ENCODE measurements at regions not wholly inside any gene's neighbourhood (a gene's known extent, or its start where the extent isn't known, plus 50 kb on each side); places are given as distances from the start of the nearest gene placed in this dataset.

- peak; percentile 69 for ATAC-seq
- TF ChIP-seq POU6F1 (CRISPR knock-in tag; IDR thresholded peaks at IDR 0.05; ENCODE audit: borderline replicate concordance, low read depth), result no peak
- TF ChIP-seq ESRRG (CRISPR knock-in tag; IDR thresholded peaks at IDR 0.05), result no peak
- TF ChIP-seq RARB (CRISPR knock-in tag; IDR thresholded peaks at IDR 0.05), result no peak
- TF ChIP-seq BACH2 (CRISPR knock-in tag; IDR thresholded peaks at IDR 0.05; ENCODE audit: borderline replicate concordance), result no peak
- TF ChIP-seq CSDC2 (CRISPR knock-in tag; IDR thresholded peaks at IDR 0.05), result no peak
- TF ChIP-seq GLIS3 (CRISPR knock-in tag; IDR thresholded peaks at IDR 0.05), result no peak
- no peak for TF ChIP-seq TSHZ2 (CRISPR knock-in tag; IDR thresholded peaks at IDR 0.05)
- no peak for TF ChIP-seq CREB5 (CRISPR knock-in tag; IDR thresholded peaks at IDR 0.05; ENCODE audit: low read depth)
- TF ChIP-seq SNAI2 (CRISPR knock-in tag; IDR thresholded peaks at IDR 0.05), result no peak
- no peak for TF ChIP-seq PATZ1 (CRISPR knock-in tag; IDR thresholded peaks at IDR 0.05; ENCODE audit: borderline replicate concordance)
- no peak for TF ChIP-seq ZC3H10 (CRISPR knock-in tag; IDR thresholded peaks at IDR 0.05)
- TF ChIP-seq ISL1 (CRISPR knock-in tag; IDR thresholded peaks at IDR 0.05), result no peak
- TF ChIP-seq TOX (CRISPR knock-in tag; IDR thresholded peaks at IDR 0.05; ENCODE audit: borderline replicate concordance), result no peak
- no peak for TF ChIP-seq ZFP3 (CRISPR knock-in tag; IDR thresholded peaks at IDR 0.05)
- no peak for TF ChIP-seq ZNF565 (CRISPR knock-in tag; conservative IDR thresholded peaks at IDR 0.05; ENCODE audit: low read depth)
- no peak for TF ChIP-seq ZNF8 (CRISPR knock-in tag; IDR thresholded peaks at IDR 0.05)
These were observed 255.4 kb downstream of the DAD1 start for GRCh38 chr14:22333422-22334274.

GRCh38 chr14:22332686-22333421 lies 256.2 kb downstream of the DAD1 start:
- TF ChIP-seq ZNF70 (CRISPR knock-in tag; IDR thresholded peaks at IDR 0.05) (no peak), ZFP3 (CRISPR knock-in tag; IDR thresholded peaks at IDR 0.05) (no peak), CSDC2 (CRISPR knock-in tag; IDR thresholded peaks at IDR 0.05) (no peak)
- no peak for ATAC-seq

GRCh38 chr14:22329371-22329770 lies 259.7 kb downstream of the DAD1 start:
- ATAC-seq, result no peak
- TF ChIP-seq CSDC2 (CRISPR knock-in tag; IDR thresholded peaks at IDR 0.05), result no peak
- no peak for TF ChIP-seq POU6F1 (CRISPR knock-in tag; IDR thresholded peaks at IDR 0.05; ENCODE audit: borderline replicate concordance, low read depth)
- TF ChIP-seq OSR1 (CRISPR knock-in tag; IDR thresholded peaks at IDR 0.05), result no peak
- TF ChIP-seq ZFP3 (CRISPR knock-in tag; IDR thresholded peaks at IDR 0.05), result no peak
- TF ChIP-seq CSRNP3 (CRISPR knock-in tag; IDR thresholded peaks at IDR 0.05), result no peak
- TF ChIP-seq SNAI2 (CRISPR knock-in tag; IDR thresholded peaks at IDR 0.05), result no peak
- no peak for TF ChIP-seq ARNTL (CRISPR knock-in tag; IDR thresholded peaks at IDR 0.05; ENCODE audit: borderline replicate concordance, low read depth)
- no peak for TF ChIP-seq ZNF565 (CRISPR knock-in tag; conservative IDR thresholded peaks at IDR 0.05; ENCODE audit: low read depth)
- TF ChIP-seq ESRRG (CRISPR knock-in tag; IDR thresholded peaks at IDR 0.05), result no peak
- TF ChIP-seq TSHZ2 (CRISPR knock-in tag; IDR thresholded peaks at IDR 0.05), result no peak
- TF ChIP-seq RARB (CRISPR knock-in tag; IDR thresholded peaks at IDR 0.05), result no peak
- no peak for TF ChIP-seq ZNF8 (CRISPR knock-in tag; IDR thresholded peaks at IDR 0.05)
